Kidney tubule cell (primary cell): ENCODE measurements at regions not wholly inside any gene's neighbourhood (a gene's known extent, or its start where the extent isn't known, plus 50 kb on each side); places are given as distances from the start of the nearest gene placed in this dataset.

ENCODE experiments used
- DNase-seq: peaks from one replicate; pipeline ENCODE4 v3.0.0-alpha.2; 2018; ENCODE audit warnings: low spot score

DNA sequence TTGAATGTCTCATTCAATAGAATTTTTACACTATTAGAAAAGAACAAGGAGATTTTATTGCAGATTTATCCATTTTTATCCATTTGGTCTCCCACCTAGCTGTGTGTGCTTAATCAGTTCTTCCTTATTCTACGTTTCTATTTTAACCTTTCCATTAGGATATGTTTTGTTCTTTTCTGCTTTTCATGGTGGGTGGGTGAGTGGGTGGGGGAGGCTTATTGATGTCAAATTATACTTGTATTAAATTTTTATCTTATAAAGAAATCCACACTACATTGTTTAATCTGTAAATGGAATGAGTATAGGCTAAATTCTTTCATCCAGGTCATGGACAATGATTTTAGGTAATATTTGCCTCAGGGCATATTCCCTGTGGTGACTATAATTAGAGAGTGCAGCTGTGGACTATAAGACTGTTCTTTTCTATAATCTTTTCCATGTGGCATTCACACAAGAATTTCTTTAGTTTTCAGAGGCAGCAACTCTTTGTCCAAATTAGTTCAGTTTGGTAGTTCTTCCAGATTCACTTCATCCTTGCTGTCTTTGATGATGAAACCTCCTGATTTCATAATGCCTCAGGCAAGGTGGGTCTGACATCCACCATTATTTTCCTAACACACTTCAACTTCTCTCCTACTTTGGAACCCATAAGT, 2451.8 kb downstream of the PCDH7 start:
- DNase-seq, result no peak

DNA sequence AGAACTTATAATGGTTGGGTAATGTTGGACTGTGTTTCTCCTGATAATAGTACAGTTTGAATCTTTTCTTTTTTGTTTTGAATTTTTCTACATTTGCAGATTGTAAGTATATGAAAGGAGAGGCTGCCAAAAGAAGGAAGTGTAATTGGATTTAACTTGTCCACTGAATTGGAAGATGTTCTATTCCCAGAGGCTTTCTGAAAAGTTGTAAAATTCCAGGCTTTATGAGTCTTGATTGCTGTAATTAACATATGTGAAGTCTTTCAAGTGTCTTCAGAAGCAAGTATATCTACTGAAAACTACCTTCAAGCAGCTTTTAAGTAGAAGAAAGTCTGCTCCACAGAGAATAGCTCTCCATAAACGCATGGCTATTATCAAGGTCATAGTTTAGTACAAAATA, 2456.4 kb downstream of the PCDH7 start:
- no peak for DNase-seq

DNA sequence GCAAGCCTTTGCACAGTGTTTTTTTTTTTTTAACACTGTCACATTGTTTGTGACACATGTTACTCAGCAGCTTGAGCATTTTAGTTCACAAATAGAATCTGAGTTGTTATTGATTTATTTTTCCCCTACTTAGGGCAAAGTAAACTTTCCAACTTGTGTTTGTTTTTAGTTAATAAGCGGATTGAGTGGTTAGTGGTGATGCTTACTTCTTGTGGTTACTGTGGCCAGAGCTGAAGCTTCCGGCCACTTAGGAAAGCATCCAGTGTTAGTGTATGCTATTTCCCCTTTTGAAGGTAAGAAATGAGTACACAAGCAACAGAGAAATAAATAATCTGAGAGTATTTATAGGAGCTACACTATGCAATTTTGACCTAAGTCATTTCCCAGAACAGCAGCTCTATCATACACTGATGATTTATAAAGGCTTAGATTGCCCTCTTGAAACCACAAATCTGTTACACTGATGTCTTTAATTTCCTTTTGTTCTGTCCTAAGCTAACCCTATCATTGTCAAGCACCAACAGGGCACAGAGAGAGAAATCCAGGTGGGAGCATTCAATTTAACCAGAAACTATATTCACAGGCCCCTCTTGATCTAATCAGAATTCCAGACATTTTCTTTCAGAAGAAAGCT, 2464.6 kb downstream of the PCDH7 start:
- no peak for DNase-seq

DNA sequence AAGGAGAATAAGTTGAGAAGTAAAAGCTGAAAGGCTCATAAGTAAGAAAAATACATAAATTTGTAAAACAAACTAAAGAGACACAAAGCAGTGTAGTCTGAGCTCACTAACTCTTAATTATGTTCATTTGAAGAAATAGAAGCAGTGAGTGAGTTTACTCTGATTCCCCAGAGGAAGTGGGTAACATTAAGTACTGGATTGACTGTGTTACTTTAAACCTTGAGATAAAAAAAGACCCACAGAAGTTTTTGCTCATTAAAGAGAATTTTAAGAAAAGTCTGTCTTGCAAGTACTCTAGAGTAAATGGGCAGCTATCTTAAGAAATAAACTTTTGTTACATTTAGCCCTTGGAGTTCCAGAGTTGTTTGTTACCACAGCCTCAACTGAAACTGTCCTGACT, 2466.9 kb downstream of the PCDH7 start:
- DNase-seq, result no peak

DNA sequence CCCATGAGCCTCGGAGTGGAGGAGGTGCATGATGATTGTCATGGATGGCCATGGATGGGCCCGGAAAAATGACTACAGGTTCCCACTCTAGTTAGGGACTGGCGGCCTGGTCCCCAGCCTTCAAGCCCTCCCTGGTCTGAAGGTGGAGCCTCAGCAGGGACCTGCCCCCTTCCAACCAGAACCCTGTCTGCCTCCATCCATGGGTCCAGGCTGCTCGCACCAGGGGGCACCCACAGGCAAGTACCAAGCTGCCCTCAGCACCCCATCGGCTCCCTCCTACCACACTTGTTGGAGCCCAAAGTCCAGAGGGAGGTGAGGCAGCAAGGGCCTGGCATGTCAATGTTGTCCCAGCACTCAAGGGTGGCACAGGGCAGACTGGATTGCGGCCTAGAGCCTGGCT, 2468.6 kb downstream of the PCDH7 start:
- no peak for DNase-seq

DNA sequence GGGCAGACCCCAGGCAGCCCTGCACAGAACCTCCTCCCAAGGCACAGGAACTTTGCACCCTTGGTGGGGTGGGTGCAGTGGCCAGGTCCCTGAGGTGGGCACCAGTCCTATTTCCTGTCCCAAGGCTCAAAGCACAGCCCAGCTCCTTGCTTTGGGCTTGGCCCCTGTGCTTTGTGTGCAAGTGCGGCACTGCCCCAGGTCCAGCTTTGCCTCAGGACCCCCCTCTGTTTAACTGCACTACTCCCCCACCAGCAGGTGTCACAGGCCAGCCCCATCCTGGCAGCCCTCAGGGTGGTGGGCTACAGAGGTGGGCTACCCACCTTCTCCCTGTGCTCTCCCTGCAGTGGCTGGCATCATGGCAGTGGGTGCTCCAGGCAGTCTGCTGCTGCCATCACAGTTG, 2469.0 kb downstream of the PCDH7 start:
- no peak for DNase-seq

DNA sequence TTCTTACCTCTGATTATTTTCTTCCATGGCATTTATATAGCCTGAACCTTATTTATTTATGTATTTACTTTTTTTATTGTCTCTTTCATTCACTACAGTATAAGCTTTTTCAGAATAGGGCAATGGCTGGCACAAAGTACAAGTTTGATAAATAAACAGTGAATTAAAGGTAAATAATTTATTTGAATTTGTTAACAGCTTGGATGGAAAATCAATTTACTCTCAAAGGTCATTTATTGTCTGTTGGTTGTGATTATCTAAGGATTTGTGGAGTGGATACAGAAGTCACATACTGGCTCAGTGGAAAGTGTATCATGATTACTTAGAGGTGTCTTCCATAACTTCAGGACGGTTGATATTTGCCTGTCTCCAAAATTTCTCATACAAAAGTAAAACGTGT, 2472.9 kb downstream of the PCDH7 start:
- no peak for DNase-seq

DNA sequence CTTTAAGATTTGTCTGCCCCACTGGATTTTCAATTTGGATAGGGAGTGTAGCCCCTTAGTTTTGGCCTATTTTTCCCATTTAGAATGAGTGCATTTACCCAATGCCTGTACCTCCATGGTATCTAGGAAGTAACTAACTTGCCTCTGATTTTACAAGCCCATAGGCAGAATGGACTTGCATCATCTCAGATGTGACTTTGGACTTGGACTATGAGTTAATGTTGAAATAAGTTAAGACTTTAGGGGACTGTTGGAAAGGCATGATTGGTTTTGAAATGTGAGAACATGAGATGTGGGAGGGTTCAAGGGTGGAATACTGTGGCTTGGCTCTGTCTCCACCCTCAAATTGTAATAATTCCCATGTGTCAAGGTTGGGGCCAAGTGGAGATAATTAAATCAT, 2480.2 kb downstream of the PCDH7 start:
- DNase-seq, result no peak

DNA sequence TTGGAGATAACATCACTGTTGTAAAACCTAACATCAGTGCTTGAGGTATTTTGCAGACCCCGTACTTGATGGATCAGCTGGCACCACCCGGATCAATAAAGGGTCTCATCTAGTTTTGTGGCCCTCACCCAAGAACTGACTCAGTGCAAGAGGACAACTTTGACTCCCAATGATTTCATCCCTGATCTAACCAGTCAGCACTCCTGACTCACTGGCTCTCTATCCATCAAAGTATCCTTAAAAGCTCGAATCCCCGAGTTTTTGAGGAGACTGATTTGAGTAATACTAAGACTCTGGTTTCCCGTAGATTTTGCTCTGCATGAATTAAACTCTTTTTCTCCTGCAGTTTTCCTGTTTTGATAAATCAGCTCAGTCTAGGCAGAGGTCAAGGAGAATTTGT, 2498.1 kb downstream of the PCDH7 start:
- no peak for DNase-seq

DNA sequence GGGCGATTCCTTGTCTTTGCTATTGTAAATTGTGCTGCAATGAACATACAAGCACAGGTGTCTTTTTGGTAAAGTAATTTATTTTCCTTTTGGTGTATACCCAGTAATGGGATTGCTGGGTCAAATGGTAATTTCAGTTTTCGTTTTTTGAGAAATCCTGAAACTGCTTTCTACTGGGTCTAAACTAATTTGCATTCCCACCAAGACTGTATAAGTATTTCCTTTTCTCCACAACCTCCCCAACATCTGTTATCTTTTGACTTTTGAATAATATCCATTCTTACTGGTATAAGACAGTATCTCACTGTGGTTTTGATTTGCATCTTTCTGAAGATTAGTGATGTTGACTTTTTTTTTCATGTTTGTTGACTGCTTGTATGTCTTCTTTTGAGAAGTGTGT, 2506.0 kb downstream of the PCDH7 start:
- no peak for DNase-seq

DNA sequence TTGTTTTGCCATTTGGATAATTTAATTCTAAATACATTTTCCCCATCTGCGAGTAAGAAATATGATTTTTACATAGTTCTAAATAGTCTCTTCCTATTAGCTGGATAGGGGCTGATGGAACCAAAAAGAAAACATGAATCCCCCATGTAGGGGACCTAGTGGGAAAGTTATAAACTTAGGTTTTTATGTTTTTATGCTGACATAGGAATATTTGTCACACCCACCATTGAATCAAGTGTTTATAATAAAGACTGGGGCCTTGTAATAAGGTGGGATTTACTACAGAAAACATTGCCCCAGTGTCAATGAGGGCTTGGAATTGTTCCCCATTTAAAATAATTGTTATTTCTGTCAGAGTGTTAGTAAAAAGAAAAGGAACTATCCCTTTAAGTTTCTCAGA, 2506.6 kb downstream of the PCDH7 start:
- no peak for DNase-seq

DNA sequence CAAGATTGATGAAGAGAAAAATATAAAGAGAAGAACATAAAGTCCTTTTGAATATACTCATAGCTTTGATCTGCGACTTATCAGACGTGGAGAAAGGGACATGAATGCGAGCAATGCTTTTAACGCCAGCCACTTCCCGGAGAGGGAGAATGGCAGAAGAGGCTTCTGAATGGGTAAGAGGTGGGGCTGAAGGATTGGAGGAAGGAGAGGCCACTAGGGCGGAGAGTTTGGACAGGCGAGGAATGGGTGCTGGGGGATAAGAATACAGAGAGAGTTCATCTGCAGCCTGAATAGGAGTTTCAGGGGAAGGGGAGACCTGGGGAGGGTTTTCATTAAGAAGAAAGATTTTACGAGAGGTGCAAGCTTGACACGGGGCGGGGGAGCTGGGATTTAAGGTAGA, 2534.9 kb downstream of the PCDH7 start:
- no peak for DNase-seq

DNA sequence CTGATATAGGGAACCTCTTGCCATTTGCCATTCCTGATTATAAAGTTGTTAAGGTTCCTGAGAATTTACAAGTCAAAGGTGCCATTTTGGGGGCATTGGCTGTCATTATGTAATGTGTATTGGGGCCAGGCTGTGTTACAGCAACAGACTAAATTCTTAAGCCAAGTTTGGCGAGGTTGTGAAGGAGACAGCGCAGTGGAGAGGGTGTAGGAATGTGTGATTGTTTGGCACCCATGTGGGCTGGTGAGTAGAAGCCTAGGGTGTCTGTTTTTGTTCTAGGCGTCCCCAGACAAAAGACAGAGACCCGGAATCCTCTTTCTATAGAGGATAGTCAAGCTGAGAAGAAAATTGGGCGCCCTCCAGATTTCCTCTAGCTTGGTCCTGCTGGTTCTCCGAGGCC, 2535.3 kb downstream of the PCDH7 start:
- no peak for DNase-seq

DNA sequence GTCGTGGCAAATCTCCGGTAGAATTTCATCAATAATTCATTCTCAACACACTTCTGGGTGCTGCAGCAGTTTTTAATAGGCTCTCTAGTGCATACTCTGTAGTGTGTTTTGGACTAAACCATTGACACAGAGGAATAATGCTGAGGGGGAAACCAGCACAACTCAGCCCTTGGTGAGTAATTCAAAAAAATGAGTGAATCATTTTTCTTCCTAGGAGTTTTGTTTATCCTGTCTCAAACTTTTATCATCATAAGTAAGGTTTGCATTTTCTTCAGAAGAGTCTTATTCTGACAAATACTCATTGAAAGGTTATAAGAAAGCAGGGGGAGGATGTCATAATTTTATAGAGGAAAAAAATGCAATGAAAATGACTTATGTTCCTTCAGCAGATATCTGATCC, 2542.7 kb downstream of the PCDH7 start:
- peak; percentile 1 for DNase-seq

DNA sequence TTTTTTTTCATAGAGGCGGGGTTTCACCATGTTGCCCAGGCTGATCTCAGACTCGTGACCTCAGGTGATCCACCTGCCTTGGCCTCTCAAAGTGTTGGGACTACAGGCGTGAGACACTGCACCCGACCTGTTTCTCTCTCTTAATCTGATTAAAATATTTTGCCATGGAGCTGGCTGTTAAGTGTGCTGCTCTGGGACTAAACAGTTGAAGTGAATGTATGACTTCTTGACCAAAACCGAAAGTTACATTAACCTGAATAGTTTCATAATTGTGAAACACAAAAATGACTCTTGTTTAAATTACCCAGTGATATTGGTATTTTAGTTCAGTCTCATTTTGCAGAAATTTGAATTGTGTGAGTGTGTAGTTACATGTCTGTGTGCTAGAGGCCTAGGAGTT, 2548.6 kb downstream of the PCDH7 start:
- DNase-seq, result no peak

DNA sequence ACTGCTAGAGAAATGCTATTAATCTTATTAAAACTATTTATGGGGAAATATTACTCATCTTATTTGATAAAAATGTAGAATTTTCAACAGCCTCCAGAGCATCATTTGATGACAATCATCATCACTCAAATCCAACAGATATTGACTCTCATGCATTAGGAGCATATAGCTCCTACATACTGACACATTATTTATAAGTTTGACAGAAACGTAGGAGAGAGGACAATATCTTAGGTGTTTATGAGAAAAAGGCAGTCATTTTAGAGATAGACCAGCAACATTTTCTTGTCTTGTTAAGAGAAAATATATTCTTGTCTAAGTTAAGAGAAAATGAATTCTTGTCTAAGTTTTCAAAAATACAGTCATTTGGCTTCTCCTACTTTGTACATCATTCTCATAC, 2550.2 kb downstream of the PCDH7 start:
- no peak for DNase-seq

DNA sequence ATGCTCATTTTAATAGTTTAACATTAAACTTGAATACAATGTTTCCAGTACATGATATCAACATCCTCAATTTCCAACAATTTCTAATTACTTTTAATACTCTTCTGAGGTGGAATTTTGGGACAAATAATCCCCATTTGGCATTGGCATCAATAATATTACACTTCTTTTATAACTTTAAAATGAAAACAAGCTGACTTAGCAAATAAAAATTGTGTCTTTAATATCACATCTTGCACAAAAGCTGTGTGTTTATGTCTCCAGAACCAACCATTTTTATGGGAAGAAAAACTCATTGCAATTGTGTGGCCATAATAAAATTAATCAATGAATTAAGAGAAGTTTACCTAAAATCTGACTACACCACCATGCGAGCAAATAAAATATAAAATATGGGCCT, 2552.6 kb downstream of the PCDH7 start:
- no peak for DNase-seq

DNA sequence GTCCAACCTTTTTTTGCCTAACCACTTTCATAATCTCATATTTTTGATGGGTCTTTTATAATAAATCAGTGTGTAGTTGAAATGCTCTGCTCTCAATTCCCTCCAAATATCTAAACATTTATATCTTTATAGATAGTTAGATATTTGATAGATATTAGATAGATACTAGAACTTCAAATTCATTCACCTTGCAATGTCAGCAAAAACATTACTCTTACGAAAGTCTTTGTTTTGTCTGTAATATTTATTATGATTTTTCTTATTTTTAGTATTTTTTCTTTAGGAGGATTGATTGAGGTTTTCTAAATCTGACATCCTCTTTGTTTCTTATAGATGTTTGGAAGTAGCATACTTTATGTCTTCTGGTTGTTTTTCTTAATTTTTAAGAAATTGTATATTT, 2563.6 kb downstream of the PCDH7 start:
- no peak for DNase-seq

DNA sequence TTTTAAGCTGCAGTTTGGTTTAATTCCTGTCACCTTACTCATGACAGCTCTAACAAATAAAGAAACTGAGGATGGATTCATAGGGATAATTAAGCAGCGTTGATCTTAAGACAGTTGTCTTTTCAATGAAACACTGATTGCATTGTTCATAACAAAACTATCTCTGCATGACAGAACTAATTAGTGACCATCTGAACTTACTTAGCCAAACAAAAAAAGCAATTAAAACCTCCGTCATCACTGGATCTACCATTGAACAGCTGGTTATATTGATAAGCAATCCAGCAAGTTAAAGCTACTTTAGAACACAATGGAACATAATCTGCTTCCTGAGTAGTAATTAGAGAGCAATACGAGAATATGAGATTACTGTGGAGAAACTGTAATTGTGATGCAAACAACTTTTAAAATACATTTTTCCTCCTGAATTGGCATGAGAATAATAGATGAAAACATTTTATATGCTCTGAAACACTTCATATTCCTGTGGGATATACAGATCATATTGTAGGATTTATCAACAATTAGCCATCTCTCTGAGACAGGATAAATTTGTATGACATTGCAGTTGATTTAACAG, 2576.8 kb downstream of the PCDH7 start:
- DNase-seq, result no peak

DNA sequence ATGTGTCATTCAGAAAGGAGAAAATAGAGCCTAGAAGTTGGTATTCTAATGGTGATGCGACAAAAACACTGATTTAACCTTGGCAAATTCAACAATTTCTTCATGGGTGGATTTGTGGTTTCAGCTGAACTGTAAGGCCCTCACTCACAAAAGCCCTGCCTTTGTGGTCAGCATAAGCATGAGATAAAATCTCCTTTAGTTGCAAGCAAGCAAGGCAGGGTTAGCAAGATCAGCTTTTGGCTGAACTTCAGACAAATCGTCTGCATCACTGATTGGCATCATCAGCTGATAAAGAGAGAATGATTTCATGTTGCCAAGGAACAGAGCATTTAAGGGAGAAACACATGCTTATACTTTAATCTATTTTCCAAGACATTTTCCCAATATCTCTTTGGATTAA, 2582.2 kb downstream of the PCDH7 start:
- no peak for DNase-seq

DNA sequence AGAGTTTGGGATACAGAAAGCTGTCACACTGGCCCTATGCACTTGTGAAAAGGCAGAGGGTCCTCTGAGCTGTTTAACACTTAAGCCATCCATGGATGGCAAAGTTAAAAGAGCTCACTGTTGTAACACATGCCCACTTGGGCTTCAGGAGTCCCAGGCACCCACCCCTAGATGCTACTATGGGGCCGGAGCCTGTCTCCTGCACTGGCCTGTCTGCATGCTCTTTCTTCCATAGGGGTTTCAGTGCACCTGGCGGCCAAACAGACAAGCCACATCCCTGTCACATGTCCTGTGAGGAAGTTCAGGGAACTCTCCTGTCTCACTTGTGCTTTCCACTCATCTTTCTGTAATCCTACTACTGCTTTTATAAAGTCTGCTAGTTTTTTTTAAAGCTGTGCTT, 2586.0 kb downstream of the PCDH7 start:
- no peak for DNase-seq

DNA sequence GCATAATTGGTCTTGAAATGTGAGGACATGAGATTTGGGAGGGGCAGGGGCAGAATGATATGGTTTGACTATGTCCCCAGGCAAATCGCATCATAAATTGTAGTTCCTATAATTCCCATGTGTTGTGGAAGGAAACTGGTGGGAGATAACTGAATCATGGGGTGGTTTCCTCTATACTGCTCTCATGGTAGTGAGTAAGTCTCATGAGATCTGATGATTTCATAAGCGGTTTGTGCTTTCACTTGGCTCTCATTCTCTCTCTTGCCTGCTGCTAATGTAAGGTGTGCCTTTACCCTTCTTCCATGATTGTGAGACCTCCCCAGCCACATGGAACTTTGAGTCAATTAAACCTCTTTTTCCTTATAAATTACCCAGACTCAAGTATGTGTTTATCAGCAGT, 2595.9 kb downstream of the PCDH7 start:
- DNase-seq, result no peak

DNA sequence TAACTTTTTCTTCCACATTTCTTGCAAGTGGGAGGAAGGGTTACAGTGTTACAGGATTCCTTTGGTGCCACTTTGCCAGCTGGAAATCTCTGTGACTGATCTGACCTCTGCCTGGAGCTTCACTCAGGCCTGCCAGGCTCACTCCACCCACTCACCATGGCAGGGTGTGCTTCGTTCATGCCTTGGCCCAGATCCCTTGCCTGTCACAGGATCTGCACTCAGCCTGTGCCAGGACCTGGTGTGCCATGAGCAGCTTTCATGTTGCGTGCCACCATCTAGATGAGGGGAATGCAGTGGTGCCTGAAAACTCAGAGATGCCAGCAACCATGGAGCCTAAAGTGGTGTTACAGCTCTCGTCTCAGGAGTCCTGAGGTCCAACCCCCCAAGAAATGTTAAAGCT, 2596.4 kb downstream of the PCDH7 start:
- DNase-seq, result no peak

DNA sequence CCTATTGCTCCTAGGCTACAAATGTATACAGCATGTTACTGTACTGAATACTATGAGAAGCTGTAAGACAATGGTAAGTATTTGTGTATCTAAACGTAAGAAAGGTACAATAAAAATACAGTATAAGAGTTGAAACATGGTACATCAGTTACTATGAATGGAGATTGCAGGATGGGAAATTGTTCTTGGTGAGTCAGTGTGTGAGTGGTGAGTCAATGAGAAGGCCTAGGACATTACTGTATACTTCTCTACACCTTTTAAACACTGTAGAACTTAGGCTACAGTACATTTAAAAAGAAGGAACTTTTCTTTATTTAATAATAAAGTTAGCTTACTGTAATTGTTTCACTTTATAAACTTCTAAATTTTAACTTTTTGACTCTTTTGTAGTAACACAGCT, 2603.2 kb downstream of the PCDH7 start:
- DNase-seq, result no peak
